ENCODE measurements at regions not wholly inside any gene's neighbourhood (a gene's known extent, or its start where the extent isn't known, plus 50 kb on each side); places are given as distances from the start of the nearest gene placed in this dataset.

DNA sequence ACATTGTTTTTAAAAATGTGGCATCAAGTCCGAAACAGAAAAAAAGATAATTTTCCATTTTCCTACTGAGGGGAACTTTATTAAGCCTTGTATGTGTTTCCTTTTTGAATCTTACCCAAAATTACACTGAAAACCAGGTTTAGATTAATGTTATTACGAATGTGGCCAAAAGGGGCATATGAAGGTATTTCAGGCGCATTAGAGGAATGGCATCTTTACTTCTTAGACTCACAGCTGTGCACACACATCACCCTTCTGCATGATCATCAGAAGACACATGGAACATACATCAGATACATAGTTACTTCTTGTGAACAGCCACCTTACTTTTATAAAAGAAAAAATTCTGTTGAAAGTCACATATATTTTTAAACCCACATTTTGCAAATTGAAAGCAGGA, 58.6 kb upstream of the ZPBP start:
- no peak for TF ChIP-seq BRCA1 (IDR thresholded peaks at IDR 0.05; ENCODE audit: low read depth, low read length)
- TF ChIP-seq USF1 (IDR thresholded peaks at IDR 0.05; ENCODE audit: borderline replicate concordance, extremely low read length, insufficient read depth, low read depth, low read length) = no peak
- TF ChIP-seq TCF7 (IDR thresholded peaks at IDR 0.05; ENCODE audit: borderline replicate concordance) = no peak
- TF ChIP-seq POLR2AphosphoS5 (IDR thresholded peaks at IDR 0.05; ENCODE audit: low read length) = no peak

All from GM12878 (cell line).